WTC11 (cell line): ENCODE measurements at regions not wholly inside any gene's neighbourhood (a gene's known extent, or its start where the extent isn't known, plus 50 kb on each side); places are given as distances from the start of the nearest gene placed in this dataset.

Source experiments
- ATAC-seq: fragments of 200-7000 bp; cut with Tn5 transposase; 2 replicates; pipeline ENCODE4 v1.10.0; 2021; ENCODE audit warnings: mild to moderate bottlenecking, moderate library complexity
- CTCF ChIA-PET: fragments of 300-600 bp; sonication (Branson Sonifier 250); formaldehyde crosslinking; loops from one replicate; lab custom pipeline; 2021; ENCODE audit warnings: antibody characterized with exemption; lab: Charles Lee
- POLR2A ChIA-PET: fragments of 350-600 bp; sonication (Branson Sonifier 250); formaldehyde crosslinking; loops from one replicate; lab custom pipeline; 2021; ENCODE audit warnings: antibody characterized with exemption; lab: Charles Lee
- DNase-seq: peaks from one replicate; pipeline ENCODE4 v3.0.0; 2021; ENCODE audit warnings: low spot score
- H3K27ac Mint-ChIP-seq: 2 replicates; pipeline ENCODE4 v1.8.0; 2021; ENCODE audit warnings: mixed read lengths
- H3K27me3 Mint-ChIP-seq: 2 replicates; pipeline ENCODE4 v1.8.0; 2021; ENCODE audit warnings: low read depth, mild to moderate bottlenecking, moderate library complexity, mixed read lengths
- H3K36me3 Mint-ChIP-seq: 2 replicates; pipeline ENCODE4 v1.8.0; 2021; ENCODE audit warnings: mixed read lengths
- H3K4me1 Mint-ChIP-seq: 2 replicates; pipeline ENCODE4 v1.8.0; 2022; ENCODE audit warnings: mixed read lengths
- H3K4me3 Mint-ChIP-seq: 2 replicates; pipeline ENCODE4 v1.8.0; 2021; ENCODE audit warnings: mild to moderate bottlenecking, moderate library complexity, mixed read lengths
- H3K9me3 Mint-ChIP-seq: 2 replicates; pipeline ENCODE4 v1.8.0; 2021; ENCODE audit warnings: mixed read lengths
- AR ChIP-seq: fragments of 250-450 bp; sonication (Bioruptor Pico); IDR thresholded peaks from 2 replicates; pipeline ENCODE4 v1.9.0; 2021; ENCODE audit warnings: mild to moderate bottlenecking
- CREB1 ChIP-seq: sonication (generic); formaldehyde crosslinking; IDR thresholded peaks from 2 replicates; pipeline ENCODE4 v1.8.0; 2023; ENCODE audit warnings: mild to moderate bottlenecking, missing genetic modification reagents
- E2F1 ChIP-seq: sonication (generic); formaldehyde crosslinking; IDR thresholded peaks from 2 replicates; pipeline ENCODE4 v1.8.0; 2022; ENCODE audit warnings: mild to moderate bottlenecking, missing genetic modification reagents
- ELF4 ChIP-seq: sonication (generic); formaldehyde crosslinking; IDR thresholded peaks from 2 replicates; pipeline ENCODE4 v1.8.1; 2022; ENCODE audit warnings: low read depth, mild to moderate bottlenecking, moderate library complexity, missing genetic modification reagents
- ESRRA ChIP-seq: sonication (generic); formaldehyde crosslinking; IDR thresholded peaks from 2 replicates; pipeline ENCODE4 v1.8.1; 2022; ENCODE audit warnings: mild to moderate bottlenecking, missing genetic modification reagents, borderline replicate concordance
- ETV6 ChIP-seq: sonication (generic); formaldehyde crosslinking; IDR thresholded peaks from 2 replicates; pipeline ENCODE4 v1.8.1; 2022; ENCODE audit warnings: mild to moderate bottlenecking, missing genetic modification reagents
- FOXJ3 ChIP-seq: sonication (generic); formaldehyde crosslinking; IDR thresholded peaks from 2 replicates; pipeline ENCODE4 v1.9.0; 2021; ENCODE audit warnings: missing genetic modification reagents, mild to moderate bottlenecking, borderline replicate concordance
- GRHL2 ChIP-seq: fragments of 250-450 bp; sonication (Bioruptor Pico); IDR thresholded peaks from 2 replicates; pipeline ENCODE4 v1.8.0; 2022; ENCODE audit warnings: mild to moderate bottlenecking, moderate library complexity; ENCODE audit not compliant: insufficient replicate concordance, severe bottlenecking
- IRF2 ChIP-seq: sonication (generic); formaldehyde crosslinking; IDR thresholded peaks from 2 replicates; pipeline ENCODE4 v1.8.0; 2022; ENCODE audit warnings: low read depth, missing genetic modification reagents, borderline replicate concordance
- KAT7 ChIP-seq: sonication (generic); formaldehyde crosslinking; IDR thresholded peaks from 2 replicates; pipeline ENCODE4 v1.8.1; 2023; ENCODE audit warnings: missing genetic modification reagents, mild to moderate bottlenecking, borderline replicate concordance
- NR2C2 ChIP-seq: sonication (generic); formaldehyde crosslinking; IDR thresholded peaks from 2 replicates; pipeline ENCODE4 v1.8.0; 2022; ENCODE audit warnings: mild to moderate bottlenecking, missing genetic modification reagents
- OVOL2 ChIP-seq: fragments of 250-450 bp; sonication (Bioruptor Pico); IDR thresholded peaks from 2 replicates; pipeline ENCODE4 v1.9.0; 2021; ENCODE audit warnings: mild to moderate bottlenecking, borderline replicate concordance
- PRDM15 ChIP-seq: sonication (generic); formaldehyde crosslinking; IDR thresholded peaks from 2 replicates; pipeline ENCODE4 v1.8.0; 2022; ENCODE audit warnings: missing genetic modification reagents
- PRRX2 ChIP-seq: fragments of 250-450 bp; sonication (Bioruptor Pico); IDR thresholded peaks from 2 replicates; pipeline ENCODE4 v1.8.0; 2021; ENCODE audit warnings: mild to moderate bottlenecking
- RELA ChIP-seq: sonication (generic); formaldehyde crosslinking; IDR thresholded peaks from 2 replicates; pipeline ENCODE4 v1.8.1; 2022; ENCODE audit warnings: missing genetic modification reagents, mild to moderate bottlenecking, borderline replicate concordance
- RORB ChIP-seq: fragments of 250-450 bp; sonication (Bioruptor Pico); IDR thresholded peaks from 2 replicates; pipeline ENCODE4 v1.9.0; 2021; ENCODE audit warnings: mild to moderate bottlenecking
- SP1 ChIP-seq: sonication (generic); formaldehyde crosslinking; conservative IDR thresholded peaks from 2 replicates; pipeline ENCODE4 v1.8.1; 2022; ENCODE audit warnings: missing genetic modification reagents
- TCF7 ChIP-seq: sonication (generic); formaldehyde crosslinking; IDR thresholded peaks from 2 replicates; pipeline ENCODE4 v1.8.0; 2022; ENCODE audit warnings: mild to moderate bottlenecking, low read depth, missing genetic modification reagents, moderate library complexity
- TP53 ChIP-seq: sonication (generic); formaldehyde crosslinking; IDR thresholded peaks from 2 replicates; pipeline ENCODE4 v1.8.1; 2023; ENCODE audit warnings: mild to moderate bottlenecking, missing genetic modification reagents
- ZNF121 ChIP-seq: sonication (generic); formaldehyde crosslinking; IDR thresholded peaks from 2 replicates; pipeline ENCODE4 v1.8.0; 2023; ENCODE audit warnings: missing genetic modification reagents
- ZNF219 ChIP-seq: sonication (generic); formaldehyde crosslinking; IDR thresholded peaks from 2 replicates; pipeline ENCODE4 v1.8.0; 2023; ENCODE audit warnings: missing genetic modification reagents, mild to moderate bottlenecking, borderline replicate concordance
- TF ChIP-seq, protein P1 (sequence below): fragments of 250-450 bp; sonication (Bioruptor Pico); IDR thresholded peaks from 2 replicates; pipeline ENCODE4 v1.8.0; 2021; ENCODE audit warnings: mild to moderate bottlenecking
- TF ChIP-seq, protein P2 (sequence below): sonication (generic); formaldehyde crosslinking; conservative IDR thresholded peaks from 2 replicates; pipeline ENCODE4 v1.8.1; 2022; ENCODE audit warnings: mild to moderate bottlenecking, missing genetic modification reagents
- TF ChIP-seq, protein P3 (sequence below): sonication (generic); formaldehyde crosslinking; IDR thresholded peaks from 2 replicates; pipeline ENCODE4 v1.8.1; 2023; ENCODE audit warnings: mild to moderate bottlenecking, missing genetic modification reagents

DNA sequence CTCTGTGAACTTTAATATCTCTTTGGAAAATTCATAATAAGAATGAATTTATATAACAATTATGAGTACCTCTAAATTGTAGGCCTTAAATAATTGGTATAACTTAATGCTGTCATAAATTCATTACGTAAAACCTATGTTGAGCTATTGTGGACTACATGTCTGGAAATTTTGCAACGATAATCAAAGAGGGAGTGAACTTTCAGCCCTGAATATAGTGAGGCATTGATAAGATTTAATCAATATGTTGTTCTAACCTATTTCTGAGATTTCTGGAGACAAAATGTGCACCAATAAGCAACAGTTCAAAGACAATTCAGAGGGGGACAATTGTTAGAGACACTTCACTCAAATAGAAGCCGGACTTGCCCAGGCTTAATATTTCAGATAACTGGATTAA lies 499.4 kb downstream of the ELAVL2 start:
- POLR2A ChIA-PET = no interaction called here
- H3K4me3 Mint-ChIP-seq = no peak overlapping the region
- peaks cover 69% of the 10 kb centered on the region for H3K27me3 Mint-ChIP-seq
- no peak overlapping the region for H3K27ac Mint-ChIP-seq
- DNase-seq (no peak), ATAC-seq (no peak)
- H3K36me3 Mint-ChIP-seq = peaks cover 25% of the 10 kb centered on the region
- H3K4me1 Mint-ChIP-seq = peaks cover 14% of the 10 kb centered on the region
- peaks cover 26% of the 10 kb centered on the region for H3K9me3 Mint-ChIP-seq
- CTCF ChIA-PET = no interaction called here
- TF ChIP-seq CREB1 (CRISPR knock-in tag) (no peak), ESRRA (CRISPR knock-in tag) (no peak), GRHL2 (CRISPR knock-in tag) (no peak), ZNF121 (no peak), E2F1 (CRISPR knock-in tag) (no peak), KAT7 (CRISPR knock-in tag) (no peak), IRF2 (CRISPR knock-in tag) (no peak), NR2C2 (CRISPR knock-in tag) (no peak), ZNF219 (no peak), TCF7 (CRISPR knock-in tag) (no peak), PRDM15 (CRISPR knock-in tag) (no peak), ETV6 (no peak), PRRX2 (CRISPR knock-in tag) (no peak), OVOL2 (no peak), FOXJ3 (no peak), TP53 (CRISPR knock-in tag) (no peak)
- TF ChIP-seq, protein P1, sequence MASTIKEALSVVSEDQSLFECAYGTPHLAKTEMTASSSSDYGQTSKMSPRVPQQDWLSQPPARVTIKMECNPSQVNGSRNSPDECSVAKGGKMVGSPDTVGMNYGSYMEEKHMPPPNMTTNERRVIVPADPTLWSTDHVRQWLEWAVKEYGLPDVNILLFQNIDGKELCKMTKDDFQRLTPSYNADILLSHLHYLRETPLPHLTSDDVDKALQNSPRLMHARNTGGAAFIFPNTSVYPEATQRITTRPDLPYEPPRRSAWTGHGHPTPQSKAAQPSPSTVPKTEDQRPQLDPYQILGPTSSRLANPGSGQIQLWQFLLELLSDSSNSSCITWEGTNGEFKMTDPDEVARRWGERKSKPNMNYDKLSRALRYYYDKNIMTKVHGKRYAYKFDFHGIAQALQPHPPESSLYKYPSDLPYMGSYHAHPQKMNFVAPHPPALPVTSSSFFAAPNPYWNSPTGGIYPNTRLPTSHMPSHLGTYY = no peak
- TF ChIP-seq, protein P2, sequence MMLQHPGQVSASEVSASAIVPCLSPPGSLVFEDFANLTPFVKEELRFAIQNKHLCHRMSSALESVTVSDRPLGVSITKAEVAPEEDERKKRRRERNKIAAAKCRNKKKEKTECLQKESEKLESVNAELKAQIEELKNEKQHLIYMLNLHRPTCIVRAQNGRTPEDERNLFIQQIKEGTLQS (CRISPR knock-in tag) = no peak

- Mint-ChIP-seq H3K36me3 (peaks cover 6% of the 10 kb centered on the region; the same call in 1 of the 2 replicates), H3K4me3 (no peak overlapping the region), H3K27ac (no peak overlapping the region), H3K27me3 (no peaks in the 10 kb centered on the region), H3K4me1 (no peaks in the 10 kb centered on the region), H3K9me3 (peaks cover 18% of the 10 kb centered on the region)
- TF ChIP-seq RORB (CRISPR knock-in tag) = no peak
- no peak for TF ChIP-seq ELF4 (CRISPR knock-in tag)
- TF ChIP-seq RELA (CRISPR knock-in tag) = no peak
- TF ChIP-seq AR (CRISPR knock-in tag) = no peak
- no peak for TF ChIP-seq SP1 (CRISPR knock-in tag)
- TF ChIP-seq, protein P3, sequence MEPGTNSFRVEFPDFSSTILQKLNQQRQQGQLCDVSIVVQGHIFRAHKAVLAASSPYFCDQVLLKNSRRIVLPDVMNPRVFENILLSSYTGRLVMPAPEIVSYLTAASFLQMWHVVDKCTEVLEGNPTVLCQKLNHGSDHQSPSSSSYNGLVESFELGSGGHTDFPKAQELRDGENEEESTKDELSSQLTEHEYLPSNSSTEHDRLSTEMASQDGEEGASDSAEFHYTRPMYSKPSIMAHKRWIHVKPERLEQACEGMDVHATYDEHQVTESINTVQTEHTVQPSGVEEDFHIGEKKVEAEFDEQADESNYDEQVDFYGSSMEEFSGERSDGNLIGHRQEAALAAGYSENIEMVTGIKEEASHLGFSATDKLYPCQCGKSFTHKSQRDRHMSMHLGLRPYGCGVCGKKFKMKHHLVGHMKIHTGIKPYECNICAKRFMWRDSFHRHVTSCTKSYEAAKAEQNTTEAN (CRISPR knock-in tag) = no peak
- TF ChIP-seq FOXJ3 = no peak
- ATAC-seq = no peak
- CTCF ChIA-PET = no interaction called here
- no peak for DNase-seq
- POLR2A ChIA-PET = no interaction called here
These were observed 484.7 kb downstream of the ELAVL2 start for GRCh38 chr9:23341346-23341745.
